Fibroblast of pulmonary artery (primary cell): ENCODE measurements at regions not wholly inside any gene's neighbourhood (a gene's known extent, or its start where the extent isn't known, plus 50 kb on each side); places are given as distances from the start of the nearest gene placed in this dataset.

ENCODE experiments used
- DNase-seq: peaks from one replicate; pipeline ENCODE4 v3.0.0-alpha.2; 2010; ENCODE audit warnings: low read depth
- H3K4me3 ChIP-seq: replicated peaks from 2 replicates; pipeline ENCODE4 v1.5.1; 2011; ENCODE audit warnings: low read depth, mild to moderate bottlenecking, control low read depth, low read length, moderate library complexity
- CTCF ChIP-seq: IDR thresholded peaks from 2 replicates; pipeline ENCODE4 v1.5.1; 2011; ENCODE audit warnings: mild to moderate bottlenecking, control low read depth, low read length, inconsistent platforms; ENCODE audit errors: missing control alignments

GRCh38 chr15:93917181-93917580 lies 314.2 kb upstream of the MCTP2 start:
- no peak overlapping the region for H3K4me3 ChIP-seq
- no peak for DNase-seq
- no peak for TF ChIP-seq CTCF

- no peak for TF ChIP-seq CTCF
- no peak for DNase-seq
- no peak overlapping the region for H3K4me3 ChIP-seq
Measured at GRCh38 chr15:93913871-93914270, 317.5 kb upstream of the MCTP2 start.

- DNase-seq: no peak
- no peak for TF ChIP-seq CTCF
- no peak overlapping the region for H3K4me3 ChIP-seq
Measured at GRCh38 chr15:93913310-93913709, 318.1 kb upstream of the MCTP2 start.

- no peak for TF ChIP-seq CTCF
- DNase-seq: no peak
- H3K4me3 ChIP-seq: no peak overlapping the region
Measured at GRCh38 chr15:93900476-93901400, 330.6 kb upstream of the MCTP2 start.

GRCh38 chr15:93899817-93900216 lies 331.5 kb upstream of the MCTP2 start:
- DNase-seq: no peak
- H3K4me3 ChIP-seq: no peak overlapping the region
- no peak for TF ChIP-seq CTCF

GRCh38 chr15:93897377-93897776 lies 334.0 kb upstream of the MCTP2 start:
- no peak for TF ChIP-seq CTCF

More at GRCh38 chr15:93897377-93897776, 334.0 kb upstream of the MCTP2 start:
- H3K4me3 ChIP-seq: no peak overlapping the region
- no peak for DNase-seq
